RWPE2 (cell line): ENCODE measurements at regions not wholly inside any gene's neighbourhood (a gene's known extent, or its start where the extent isn't known, plus 50 kb on each side); places are given as distances from the start of the nearest gene placed in this dataset.
"Not testable (repeated sequence)": the region's sequence is repeated elsewhere in the genome, so short reads cannot be mapped to it uniquely, and the experiment has no call there.

Experiments used
- ATAC-seq: fragments of 200-7000 bp; cut with Tn5 transposase; 3 replicates; pipeline ENCODE4 v1.9.1; 2021; ENCODE audit warnings: low read depth
- DNase-seq: peaks from one replicate; pipeline ENCODE4 v3.0.0-alpha.2; 2020; ENCODE audit warnings: low spot score
- H3K27ac ChIP-seq: fragments of 450-650 bp; 2 replicates; pipeline ENCODE4 v1.5.1; 2017; ENCODE audit warnings: mild to moderate bottlenecking; ENCODE audit not compliant: poor library complexity, severe bottlenecking
- H3K27me3 ChIP-seq: fragments of 250-450 bp; sonication (Bioruptor Pico); 2 replicates; pipeline ENCODE4 v1.5.1; 2021; ENCODE audit warnings: mild to moderate bottlenecking, moderate library complexity; ENCODE audit not compliant: insufficient read depth, poor library complexity, severe bottlenecking
- H3K36me3 ChIP-seq: fragments of 250-450 bp; sonication (Bioruptor Pico); 2 replicates; pipeline ENCODE4 v1.5.1; 2020; ENCODE audit warnings: low read depth, mild to moderate bottlenecking, moderate library complexity
- H3K4me1 ChIP-seq: fragments of 250-450 bp; sonication (Bioruptor Pico); 2 replicates; pipeline ENCODE4 v1.5.1; 2021; ENCODE audit warnings: mild to moderate bottlenecking, moderate library complexity; ENCODE audit not compliant: insufficient read depth, poor library complexity, severe bottlenecking
- H3K4me3 ChIP-seq: fragments of 250-450 bp; sonication (Bioruptor Pico); 2 replicates; pipeline ENCODE4 v1.5.1; 2021; ENCODE audit warnings: mild to moderate bottlenecking, moderate library complexity; ENCODE audit not compliant: severe bottlenecking
- H3K9me3 ChIP-seq: fragments of 250-450 bp; sonication (Bioruptor Pico); 2 replicates; pipeline ENCODE4 v1.5.1; 2021; ENCODE audit warnings: mild to moderate bottlenecking, moderate library complexity; ENCODE audit not compliant: severe bottlenecking
- TF ChIP-seq, protein P1 (sequence below): fragments of 450-650 bp; IDR thresholded peaks from one replicate; pipeline ENCODE4 v1.5.1; 2017; ENCODE audit warnings: mild to moderate bottlenecking, moderate library complexity; ENCODE audit not compliant: poor library complexity, severe bottlenecking

DNA sequence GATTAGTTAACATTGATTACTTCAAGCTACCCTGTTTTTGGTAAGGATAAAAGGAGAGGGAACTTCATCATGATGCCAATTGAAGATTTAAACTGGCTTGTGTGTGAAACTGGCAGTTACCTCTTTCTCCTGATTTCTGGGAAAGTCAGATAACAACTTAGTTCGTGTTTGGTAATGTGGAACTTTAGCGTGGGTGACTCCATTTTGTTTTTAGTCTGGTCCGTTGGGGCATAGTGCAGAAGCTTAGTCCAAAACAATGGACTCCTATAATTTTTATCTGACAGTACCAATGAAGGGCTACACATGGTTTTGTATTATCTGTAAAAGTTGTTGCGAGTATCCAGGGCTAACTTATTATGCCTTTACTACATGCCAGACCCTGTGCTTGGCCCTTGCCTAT is 294.9 kb downstream of the GUCY2F start:
- DNase-seq (no peak), ATAC-seq (no peak)
- TF ChIP-seq, protein P1, sequence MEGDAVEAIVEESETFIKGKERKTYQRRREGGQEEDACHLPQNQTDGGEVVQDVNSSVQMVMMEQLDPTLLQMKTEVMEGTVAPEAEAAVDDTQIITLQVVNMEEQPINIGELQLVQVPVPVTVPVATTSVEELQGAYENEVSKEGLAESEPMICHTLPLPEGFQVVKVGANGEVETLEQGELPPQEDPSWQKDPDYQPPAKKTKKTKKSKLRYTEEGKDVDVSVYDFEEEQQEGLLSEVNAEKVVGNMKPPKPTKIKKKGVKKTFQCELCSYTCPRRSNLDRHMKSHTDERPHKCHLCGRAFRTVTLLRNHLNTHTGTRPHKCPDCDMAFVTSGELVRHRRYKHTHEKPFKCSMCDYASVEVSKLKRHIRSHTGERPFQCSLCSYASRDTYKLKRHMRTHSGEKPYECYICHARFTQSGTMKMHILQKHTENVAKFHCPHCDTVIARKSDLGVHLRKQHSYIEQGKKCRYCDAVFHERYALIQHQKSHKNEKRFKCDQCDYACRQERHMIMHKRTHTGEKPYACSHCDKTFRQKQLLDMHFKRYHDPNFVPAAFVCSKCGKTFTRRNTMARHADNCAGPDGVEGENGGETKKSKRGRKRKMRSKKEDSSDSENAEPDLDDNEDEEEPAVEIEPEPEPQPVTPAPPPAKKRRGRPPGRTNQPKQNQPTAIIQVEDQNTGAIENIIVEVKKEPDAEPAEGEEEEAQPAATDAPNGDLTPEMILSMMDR = no peak
- H3K4me3 ChIP-seq = no peak overlapping the region
- H3K36me3 ChIP-seq = no peaks in the 10 kb centered on the region
- H3K4me1 ChIP-seq = no peaks in the 10 kb centered on the region
- no peaks in the 10 kb centered on the region for H3K9me3 ChIP-seq
- H3K27ac ChIP-seq = no peak overlapping the region
- no peaks in the 10 kb centered on the region for H3K27me3 ChIP-seq

DNA sequence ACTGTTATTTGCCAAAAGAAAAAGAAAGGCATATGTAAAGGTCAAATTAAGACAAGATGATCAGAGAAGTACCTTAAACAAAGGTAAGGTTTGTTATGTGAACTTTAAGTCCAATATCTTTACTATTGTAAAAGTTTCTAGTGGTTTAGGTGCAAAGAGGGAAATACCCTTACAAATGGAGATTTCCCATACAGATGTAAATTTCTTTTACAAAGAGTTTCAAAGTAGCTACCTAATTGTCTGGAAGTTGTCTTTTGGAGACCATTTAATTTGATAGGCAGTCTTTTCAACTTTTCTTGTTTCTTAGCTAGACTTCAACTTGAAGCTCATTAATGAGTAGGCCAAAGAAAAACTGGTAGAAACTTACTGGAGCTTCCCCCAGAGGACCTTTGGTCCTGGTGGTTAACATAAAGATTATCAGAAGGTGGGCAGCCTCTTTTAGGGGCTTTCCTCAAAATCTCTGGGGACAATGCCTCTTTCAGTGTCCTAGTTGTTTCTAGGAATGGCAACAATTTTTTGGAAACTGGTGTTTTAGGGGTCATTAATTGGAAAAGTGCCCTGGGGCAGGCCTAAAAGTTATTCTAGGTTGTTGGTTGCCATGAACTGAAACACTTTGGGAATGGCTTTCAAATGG is 297.3 kb downstream of the GUCY2F start:
- Histone ChIP-seq H3K27me3 (no peaks in the 10 kb centered on the region), H3K9me3 (no peaks in the 10 kb centered on the region), H3K4me3 (no peak overlapping the region), H3K27ac (no peak overlapping the region), H3K36me3 (no peaks in the 10 kb centered on the region), H3K4me1 (no peaks in the 10 kb centered on the region)
- TF ChIP-seq, protein P1 = no peak
- ATAC-seq = no peak
- no peak for DNase-seq

DNA sequence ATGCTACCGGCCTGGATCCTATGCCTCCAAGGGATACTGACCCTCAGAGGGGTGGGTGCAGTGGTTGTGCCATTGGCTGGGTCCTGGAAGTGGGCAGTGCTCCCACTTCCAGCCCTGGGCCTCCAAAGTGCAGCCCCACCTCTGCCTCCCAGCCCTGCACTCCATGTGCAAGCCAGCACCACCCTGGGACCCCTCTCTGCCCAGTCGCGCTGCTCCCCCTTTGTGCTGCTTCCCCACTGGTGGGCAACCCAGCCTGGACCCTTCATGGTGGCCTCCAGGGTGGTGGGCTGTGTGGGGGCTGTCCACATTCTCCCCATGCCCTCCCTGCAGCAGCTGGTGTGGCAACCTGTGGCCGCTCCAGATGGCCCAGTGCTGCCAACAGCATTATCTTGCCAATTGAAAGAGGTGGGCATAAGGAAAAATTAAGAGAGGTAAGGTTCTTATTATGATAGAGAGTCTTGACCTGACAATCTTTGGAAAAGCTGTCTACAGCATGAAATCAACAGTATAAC is 309.7 kb downstream of the GUCY2F start:
- Histone ChIP-seq H3K27me3 (no peaks in the 10 kb centered on the region), H3K4me1 (no peaks in the 10 kb centered on the region), H3K4me3 (no peak overlapping the region), H3K9me3 (no peaks in the 10 kb centered on the region), H3K27ac (no peak overlapping the region), H3K36me3 (no peaks in the 10 kb centered on the region)
- TF ChIP-seq, protein P1 = no peak
- no peak for ATAC-seq
- no peak for DNase-seq

- H3K4me1 ChIP-seq = no peaks in the 10 kb centered on the region
- no peak overlapping the region for H3K27ac ChIP-seq
- no peaks in the 10 kb centered on the region for H3K9me3 ChIP-seq
- H3K27me3 ChIP-seq = no peaks in the 10 kb centered on the region
- no peak for ATAC-seq
- no peak for DNase-seq
- TF ChIP-seq, protein P1 = no peak
- H3K36me3 ChIP-seq = no peaks in the 10 kb centered on the region
- no peak overlapping the region for H3K4me3 ChIP-seq
Observed at GRCh38 chrX:109155161-109155560, 326.7 kb downstream of the GUCY2F start.

DNA sequence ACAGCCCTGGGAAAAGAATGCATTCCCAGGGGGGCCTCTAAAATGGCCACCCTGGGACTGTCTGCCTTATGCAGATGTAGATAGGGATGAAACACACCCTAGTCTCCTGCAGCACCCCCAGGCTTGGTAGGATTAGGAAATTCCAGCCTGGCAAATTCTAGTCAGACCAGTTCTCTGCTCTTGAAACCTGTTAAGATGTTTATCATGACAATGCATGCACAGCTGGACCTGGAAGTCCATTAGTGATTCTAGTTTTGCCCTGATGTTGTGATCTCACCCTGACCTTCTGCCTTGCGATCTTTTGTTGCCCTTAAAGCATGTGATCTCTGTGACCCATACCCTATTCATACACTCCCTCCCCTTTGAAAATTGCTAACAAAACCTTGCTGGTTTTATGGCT is 337.7 kb downstream of the GUCY2F start:
- H3K9me3 ChIP-seq, H3K4me3 ChIP-seq, H3K27me3 ChIP-seq, H3K27ac ChIP-seq, H3K36me3 ChIP-seq, ATAC-seq, H3K4me1 ChIP-seq, DNase-seq: not testable (repeated sequence)
